ENCODE measurements at regions not wholly inside any gene's neighbourhood (a gene's known extent, or its start where the extent isn't known, plus 50 kb on each side); places are given as distances from the start of the nearest gene placed in this dataset.

DNA sequence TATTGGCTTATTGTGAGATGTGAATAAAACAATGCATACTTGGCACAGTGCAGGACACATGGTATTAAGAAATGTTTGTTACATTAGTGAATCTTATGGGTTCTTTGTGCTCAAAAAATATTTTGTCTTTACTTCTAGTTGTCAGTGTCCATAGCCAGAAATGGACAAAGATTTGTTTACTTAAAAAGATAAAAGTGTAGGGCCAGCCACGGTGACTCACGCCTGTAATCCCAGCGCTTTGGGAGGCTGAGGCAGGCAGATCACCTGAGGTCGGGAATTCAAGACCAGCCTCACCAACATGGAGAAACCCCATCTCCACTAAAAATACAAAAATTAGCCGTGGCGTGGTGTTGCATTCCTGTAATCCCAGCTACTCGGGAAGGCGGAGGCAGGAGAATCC lies 654.6 kb upstream of the NEGR1 start:
- H3K9me2 ChIP-seq (ENCODE audit: low read depth, low read length), result no peaks in the 10 kb centered on the region
- no peaks in the 10 kb centered on the region for H3K27me3 ChIP-seq (ENCODE audit: insufficient read depth, low read length)
- H3K9me3 ChIP-seq (ENCODE audit: low read length), result no peaks in the 10 kb centered on the region
- no peaks in the 10 kb centered on the region for H3F3A ChIP-seq (ENCODE audit: insufficient read depth, low read length)
- H3K9ac ChIP-seq (ENCODE audit: low read length), result no peak overlapping the region
- H3K4me2 ChIP-seq (ENCODE audit: low read length), result no peak overlapping the region
- no peaks in the 10 kb centered on the region for H3K79me2 ChIP-seq (ENCODE audit: insufficient read depth, low read length)
- no peak overlapping the region for H3K27ac ChIP-seq (ENCODE audit: low read depth, low read length, poor library complexity, severe bottlenecking)
- no peak overlapping the region for H2AFZ ChIP-seq (ENCODE audit: low read length)
- TF ChIP-seq, protein P1, sequence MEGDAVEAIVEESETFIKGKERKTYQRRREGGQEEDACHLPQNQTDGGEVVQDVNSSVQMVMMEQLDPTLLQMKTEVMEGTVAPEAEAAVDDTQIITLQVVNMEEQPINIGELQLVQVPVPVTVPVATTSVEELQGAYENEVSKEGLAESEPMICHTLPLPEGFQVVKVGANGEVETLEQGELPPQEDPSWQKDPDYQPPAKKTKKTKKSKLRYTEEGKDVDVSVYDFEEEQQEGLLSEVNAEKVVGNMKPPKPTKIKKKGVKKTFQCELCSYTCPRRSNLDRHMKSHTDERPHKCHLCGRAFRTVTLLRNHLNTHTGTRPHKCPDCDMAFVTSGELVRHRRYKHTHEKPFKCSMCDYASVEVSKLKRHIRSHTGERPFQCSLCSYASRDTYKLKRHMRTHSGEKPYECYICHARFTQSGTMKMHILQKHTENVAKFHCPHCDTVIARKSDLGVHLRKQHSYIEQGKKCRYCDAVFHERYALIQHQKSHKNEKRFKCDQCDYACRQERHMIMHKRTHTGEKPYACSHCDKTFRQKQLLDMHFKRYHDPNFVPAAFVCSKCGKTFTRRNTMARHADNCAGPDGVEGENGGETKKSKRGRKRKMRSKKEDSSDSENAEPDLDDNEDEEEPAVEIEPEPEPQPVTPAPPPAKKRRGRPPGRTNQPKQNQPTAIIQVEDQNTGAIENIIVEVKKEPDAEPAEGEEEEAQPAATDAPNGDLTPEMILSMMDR (IDR thresholded peaks at IDR 0.05; ENCODE audit: low read length), result no peak
- TF ChIP-seq EZH2 (IDR thresholded peaks at IDR 0.05; ENCODE audit: borderline replicate concordance, low read length), result no peak
- no peaks in the 10 kb centered on the region for H3K4me1 ChIP-seq (ENCODE audit: insufficient read depth, low read length, severe bottlenecking)
- no peaks in the 10 kb centered on the region for H4K20me1 ChIP-seq (ENCODE audit: insufficient read depth, low read length)
- H3K36me3 ChIP-seq (ENCODE audit: insufficient read depth, low read length), result no peaks in the 10 kb centered on the region
- no peak overlapping the region for H3K4me3 ChIP-seq (ENCODE audit: low read depth, low read length, poor library complexity, severe bottlenecking)

DNA sequence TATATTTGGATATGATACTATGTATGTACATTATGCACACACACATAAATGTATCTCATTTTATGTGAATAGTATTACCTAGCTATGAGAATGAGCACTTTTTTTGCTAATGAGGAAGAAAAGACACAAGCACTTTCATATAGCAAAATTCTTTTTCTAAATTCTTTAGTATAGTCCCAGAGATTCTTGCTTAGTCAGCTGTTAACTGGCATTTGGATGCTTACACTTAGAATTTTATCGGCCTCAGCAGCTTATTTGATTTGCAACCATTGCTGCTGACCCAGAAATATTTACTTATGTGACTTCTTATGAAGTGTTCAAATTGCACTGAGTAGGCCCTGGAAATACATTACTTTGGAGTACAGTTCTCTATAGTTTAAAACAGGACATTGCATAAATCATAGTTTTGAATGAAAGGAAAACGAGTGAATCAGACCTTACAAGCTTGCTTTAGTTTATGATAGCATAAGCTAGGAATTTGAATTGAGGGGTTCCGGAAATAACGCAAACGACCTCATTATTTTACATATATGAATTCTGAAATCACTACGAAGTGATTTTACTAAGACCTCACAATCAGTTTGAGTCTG lies 653.9 kb upstream of the NEGR1 start:
- H3K36me3 ChIP-seq (ENCODE audit: insufficient read depth, low read length), result no peaks in the 10 kb centered on the region
- H3K79me2 ChIP-seq (ENCODE audit: insufficient read depth, low read length), result no peaks in the 10 kb centered on the region
- H3K9ac ChIP-seq (ENCODE audit: low read length), result no peak overlapping the region
- H3K4me2 ChIP-seq (ENCODE audit: low read length), result no peak overlapping the region
- no peaks in the 10 kb centered on the region for H4K20me1 ChIP-seq (ENCODE audit: insufficient read depth, low read length)
- no peaks in the 10 kb centered on the region for H3K27me3 ChIP-seq (ENCODE audit: insufficient read depth, low read length)
- no peak overlapping the region for H3K27ac ChIP-seq (ENCODE audit: low read depth, low read length, poor library complexity, severe bottlenecking)
- H3K9me2 ChIP-seq (ENCODE audit: low read depth, low read length), result no peaks in the 10 kb centered on the region
- no peaks in the 10 kb centered on the region for H3K4me1 ChIP-seq (ENCODE audit: insufficient read depth, low read length, severe bottlenecking)
- no peak overlapping the region for H3K4me3 ChIP-seq (ENCODE audit: low read depth, low read length, poor library complexity, severe bottlenecking)
- no peak overlapping the region for H2AFZ ChIP-seq (ENCODE audit: low read length)
- TF ChIP-seq, protein P1 (IDR thresholded peaks at IDR 0.05; ENCODE audit: low read length), result no peak
- TF ChIP-seq EZH2 (IDR thresholded peaks at IDR 0.05; ENCODE audit: borderline replicate concordance, low read length), result no peak
- no peaks in the 10 kb centered on the region for H3F3A ChIP-seq (ENCODE audit: insufficient read depth, low read length)
- H3K9me3 ChIP-seq (ENCODE audit: low read length), result no peaks in the 10 kb centered on the region

DNA sequence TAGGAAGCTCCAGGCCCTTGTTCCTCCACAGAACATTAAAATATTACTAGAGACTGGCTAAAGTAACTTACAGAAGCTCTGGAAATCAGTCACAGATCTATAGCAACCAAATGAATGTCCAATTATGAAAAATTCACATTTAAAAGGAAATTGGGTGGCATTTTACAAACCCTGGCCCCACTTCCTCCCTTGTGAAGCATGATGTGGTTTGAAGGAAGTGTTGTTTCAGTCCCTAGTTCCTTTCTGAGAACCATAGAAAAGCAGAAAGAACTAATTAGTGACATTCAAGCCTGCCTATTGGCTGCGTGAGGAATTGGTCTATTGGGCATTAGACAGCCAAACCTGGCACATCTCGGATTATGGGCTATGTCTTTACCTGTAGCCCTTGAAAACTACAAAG lies 649.7 kb upstream of the NEGR1 start:
- Histone ChIP-seq H3K4me3 (ENCODE audit: low read depth, low read length, poor library complexity, severe bottlenecking) (no peak overlapping the region), H2AFZ (ENCODE audit: low read length) (no peak overlapping the region), H3K9me2 (ENCODE audit: low read depth, low read length) (no peaks in the 10 kb centered on the region)

More for the DNA sequence above, 649.7 kb upstream of the NEGR1 start:
- Histone ChIP-seq H3K79me2 (ENCODE audit: insufficient read depth, low read length) (no peaks in the 10 kb centered on the region), H3K36me3 (ENCODE audit: insufficient read depth, low read length) (no peaks in the 10 kb centered on the region), H3K27me3 (ENCODE audit: insufficient read depth, low read length) (no peaks in the 10 kb centered on the region), H3F3A (ENCODE audit: insufficient read depth, low read length) (no peaks in the 10 kb centered on the region), H4K20me1 (ENCODE audit: insufficient read depth, low read length) (no peaks in the 10 kb centered on the region), H3K9ac (ENCODE audit: low read length) (no peak overlapping the region), H3K9me3 (ENCODE audit: low read length) (no peaks in the 10 kb centered on the region), H3K4me1 (ENCODE audit: insufficient read depth, low read length, severe bottlenecking) (no peaks in the 10 kb centered on the region), H3K27ac (ENCODE audit: low read depth, low read length, poor library complexity, severe bottlenecking) (no peak overlapping the region), H3K4me2 (ENCODE audit: low read length) (no peak overlapping the region)
- no peak for TF ChIP-seq EZH2 (IDR thresholded peaks at IDR 0.05; ENCODE audit: borderline replicate concordance, low read length)
- TF ChIP-seq, protein P1 (IDR thresholded peaks at IDR 0.05; ENCODE audit: low read length), result no peak

Data from OCI-LY1 (cell line).